ENCODE measurements at regions not wholly inside any gene's neighbourhood (a gene's known extent, or its start where the extent isn't known, plus 50 kb on each side); places are given as distances from the start of the nearest gene placed in this dataset.

DNA sequence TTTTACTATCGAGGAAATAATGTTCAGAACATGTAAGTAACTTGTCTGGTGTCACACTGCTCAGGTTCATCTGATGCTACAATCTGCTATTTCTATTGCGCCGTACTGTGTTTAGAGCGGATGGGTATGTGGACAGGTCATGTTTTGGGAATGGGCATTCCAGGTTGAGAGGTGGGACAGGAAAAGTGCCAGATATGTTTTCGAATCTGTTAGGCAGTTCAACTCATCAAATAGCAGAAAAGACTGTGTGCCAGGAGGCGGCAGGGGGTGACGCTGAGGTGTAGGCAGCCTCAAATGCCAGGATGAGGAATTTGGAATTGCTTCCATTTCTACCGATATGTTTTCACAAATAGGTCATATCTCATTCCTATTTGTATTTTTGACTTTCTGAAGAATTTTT lies 123.8 kb downstream of the HRH4 start:
- no peak for TF ChIP-seq CTCF (IDR thresholded peaks at IDR 0.05; ENCODE audit: extremely low read depth, insufficient read depth, missing control alignments)
- no peak for DNase-seq (ENCODE audit: low spot score)
- in situ Hi-C loops (cut with MboI; ENCODE audit: low pct_unique_long_range_greater_than_20kb, low sequenced_read_pairs, unreplicated experiment), result no loop called here

GRCh38 chr18:24584813-24585212 lies 124.4 kb downstream of the HRH4 start:
- in situ Hi-C loops (cut with MboI; ENCODE audit: low pct_unique_long_range_greater_than_20kb, low sequenced_read_pairs, unreplicated experiment), result no loop called here
- no peak for DNase-seq (ENCODE audit: low spot score)
- no peak for TF ChIP-seq CTCF (IDR thresholded peaks at IDR 0.05; ENCODE audit: extremely low read depth, insufficient read depth, missing control alignments)

DNA sequence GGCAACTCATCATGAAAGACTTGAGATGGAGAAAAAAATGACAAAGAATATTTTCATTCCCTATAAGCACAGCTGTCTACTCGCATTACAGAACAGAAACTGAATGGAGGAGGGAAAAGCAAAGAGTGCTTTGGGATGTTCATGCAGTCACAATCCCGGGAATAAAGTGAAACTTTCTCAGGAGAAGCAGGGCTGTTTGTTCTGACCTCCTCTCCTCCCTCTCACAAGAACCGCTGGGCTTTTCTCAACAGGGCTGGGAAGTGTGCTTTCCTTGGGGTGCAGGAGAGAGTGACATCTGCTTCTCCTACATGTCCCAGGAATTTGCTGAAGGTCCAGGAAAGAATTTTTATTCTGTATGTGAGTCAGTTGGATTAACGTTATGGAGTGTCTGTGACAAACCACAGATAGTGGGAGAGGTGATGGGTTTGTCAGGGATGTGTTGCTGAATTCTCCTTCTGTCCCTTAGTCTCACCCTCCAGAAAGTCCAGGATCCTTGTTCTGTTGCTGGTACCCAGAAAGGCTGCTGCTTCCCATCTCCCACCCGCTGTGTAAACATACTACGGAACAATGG lies 125.6 kb downstream of the HRH4 start:
- DNase-seq (ENCODE audit: low spot score), result no peak
- TF ChIP-seq CTCF (IDR thresholded peaks at IDR 0.05; ENCODE audit: extremely low read depth, insufficient read depth, missing control alignments), result no peak
- in situ Hi-C loops (cut with MboI; ENCODE audit: low pct_unique_long_range_greater_than_20kb, low sequenced_read_pairs, unreplicated experiment), result no loop called here

DNA sequence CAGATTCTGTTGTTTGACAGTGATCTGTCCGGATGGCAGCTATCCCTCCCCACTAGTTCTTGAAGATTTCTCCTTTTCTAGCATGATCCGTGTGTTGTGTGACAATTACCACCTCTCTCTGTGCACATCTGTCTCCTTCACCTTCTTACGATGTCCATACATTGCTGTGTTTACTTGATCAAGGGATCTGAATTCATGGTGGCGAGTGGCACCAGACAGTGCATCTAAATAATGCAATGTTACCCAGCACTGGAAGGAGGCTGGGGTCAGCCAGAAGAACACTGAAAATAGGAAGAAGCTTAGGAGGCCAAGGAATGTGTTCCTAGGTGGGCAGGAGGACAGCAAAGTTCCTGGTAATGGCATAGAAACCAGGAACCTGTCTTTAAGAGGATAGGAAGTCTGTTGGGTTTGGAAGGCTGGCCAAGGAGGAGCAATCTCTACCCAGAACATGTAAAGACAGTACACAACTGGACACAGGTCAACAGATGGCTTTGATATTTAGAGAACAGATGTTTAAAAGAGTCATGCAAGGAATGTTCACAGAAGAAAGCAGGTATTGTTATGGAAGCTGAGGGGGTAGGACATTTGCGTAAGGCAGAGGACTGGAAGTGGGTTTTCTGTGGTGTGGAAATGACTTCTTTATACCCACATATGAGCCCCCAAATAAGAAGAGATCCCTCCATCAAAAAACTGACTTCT lies 126.4 kb downstream of the HRH4 start:
- in situ Hi-C loops (cut with MboI; ENCODE audit: low pct_unique_long_range_greater_than_20kb, low sequenced_read_pairs, unreplicated experiment), result no loop called here
- TF ChIP-seq CTCF (IDR thresholded peaks at IDR 0.05; ENCODE audit: extremely low read depth, insufficient read depth, missing control alignments), result no peak
- DNase-seq (ENCODE audit: low spot score), result no peak

DNA sequence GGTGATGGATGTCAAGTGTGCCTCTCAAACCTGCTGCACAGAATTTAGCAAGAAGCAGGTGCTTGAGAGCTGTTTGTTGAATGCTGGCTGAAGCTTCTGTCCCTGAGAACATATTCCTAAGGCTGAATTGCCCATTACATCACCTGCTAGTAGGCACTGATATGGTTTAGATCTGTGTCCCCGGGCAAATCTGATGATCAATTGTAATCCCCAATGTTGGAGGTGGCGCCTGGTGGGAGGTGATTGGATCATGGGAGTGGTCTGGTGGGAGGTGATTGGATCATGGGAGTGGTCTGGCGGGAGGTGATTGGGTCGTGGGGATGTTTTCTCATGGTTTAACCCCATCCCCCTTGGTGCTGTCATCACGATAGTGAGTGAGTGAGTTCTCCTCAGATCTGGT lies 128.0 kb downstream of the HRH4 start:
- no peak for TF ChIP-seq CTCF (IDR thresholded peaks at IDR 0.05; ENCODE audit: extremely low read depth, insufficient read depth, missing control alignments)
- DNase-seq (ENCODE audit: low spot score), result no peak
- in situ Hi-C loops (cut with MboI; ENCODE audit: low pct_unique_long_range_greater_than_20kb, low sequenced_read_pairs, unreplicated experiment), result no loop called here

DNA sequence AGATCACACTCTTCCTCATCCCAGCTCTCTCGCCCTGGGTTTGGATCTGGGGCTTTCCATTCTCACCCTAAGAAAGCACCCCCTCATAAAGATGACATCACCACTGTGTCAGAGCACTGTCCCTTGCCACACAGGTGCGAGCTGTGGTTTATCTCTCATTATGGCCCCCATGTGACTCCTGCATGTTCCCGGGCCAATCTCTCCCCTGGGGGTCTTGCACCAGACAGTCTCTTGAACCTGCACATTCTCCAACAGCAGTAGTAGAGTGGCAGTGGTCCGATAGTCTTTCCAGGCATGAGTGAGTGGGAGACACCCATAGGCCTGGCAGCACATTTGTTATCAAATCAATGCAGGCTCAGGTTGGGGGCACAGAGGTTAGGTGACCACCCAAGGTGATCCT lies 130.5 kb downstream of the HRH4 start:
- TF ChIP-seq CTCF (IDR thresholded peaks at IDR 0.05; ENCODE audit: extremely low read depth, insufficient read depth, missing control alignments), result no peak
- DNase-seq (ENCODE audit: low spot score), result no peak
- in situ Hi-C loops (cut with MboI; ENCODE audit: low pct_unique_long_range_greater_than_20kb, low sequenced_read_pairs, unreplicated experiment), result no loop called here
